NCI-H1694 treated with DMSO at 0.1 percent for 48 hours (cell line): ENCODE measurements at regions not wholly inside any gene's neighbourhood (a gene's known extent, or its start where the extent isn't known, plus 50 kb on each side); places are given as distances from the start of the nearest gene placed in this dataset.

Experiments used
- DNase-seq: peaks from one replicate; lab custom pipeline; 2025; lab: John Stamatoyannopoulos, UW

DNA sequence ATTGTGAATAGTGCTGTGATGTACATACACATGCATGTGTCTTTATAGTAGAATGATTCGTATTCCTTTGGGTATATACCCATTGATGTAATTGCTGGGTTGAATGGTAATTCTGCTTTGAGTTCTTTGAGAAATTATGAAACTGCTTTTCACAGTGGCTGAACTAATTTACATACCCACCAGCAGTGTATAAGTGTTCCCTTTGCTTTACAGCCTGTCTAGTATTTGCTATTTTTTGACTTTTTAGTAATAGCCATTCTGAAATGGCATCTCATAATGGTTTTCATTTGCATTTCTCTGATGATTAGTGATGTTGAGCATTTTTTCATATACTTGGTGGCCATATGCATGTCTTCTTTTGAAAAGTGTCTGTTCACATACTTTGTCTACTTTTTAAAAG lies 54.5 kb upstream of the FAM78B start:
- DNase-seq: no peak

DNA sequence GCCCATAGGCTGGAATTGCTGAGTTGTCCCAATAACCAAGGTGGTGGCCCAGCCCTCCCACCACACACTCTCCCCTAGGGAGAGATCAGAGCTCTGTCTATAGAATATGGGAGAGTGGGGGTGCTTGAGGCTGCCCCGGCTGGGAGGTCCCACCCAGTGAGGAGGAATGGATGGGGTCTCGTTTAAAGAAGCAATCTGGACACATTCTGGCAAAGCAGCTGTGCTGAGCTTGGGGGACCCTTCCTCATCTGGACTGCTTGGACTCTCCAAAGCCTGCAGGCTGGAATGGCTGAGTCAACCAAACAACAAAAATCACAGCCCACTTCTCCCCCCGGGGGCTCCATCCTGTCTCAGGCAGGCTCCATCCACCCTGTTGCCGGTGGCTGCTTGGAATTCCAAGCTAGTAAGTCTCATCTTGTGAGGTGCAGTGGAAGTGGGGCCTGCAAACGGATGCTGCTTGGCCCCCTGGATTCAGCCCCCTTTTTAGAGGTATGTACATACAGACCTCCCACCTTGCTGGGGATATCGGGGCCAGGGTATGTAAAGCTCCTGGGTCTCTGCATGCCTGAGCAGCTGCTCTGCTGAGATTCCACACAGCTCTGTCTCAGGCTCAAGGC lies 67.1 kb upstream of the FAM78B start:
- no peak for DNase-seq

DNA sequence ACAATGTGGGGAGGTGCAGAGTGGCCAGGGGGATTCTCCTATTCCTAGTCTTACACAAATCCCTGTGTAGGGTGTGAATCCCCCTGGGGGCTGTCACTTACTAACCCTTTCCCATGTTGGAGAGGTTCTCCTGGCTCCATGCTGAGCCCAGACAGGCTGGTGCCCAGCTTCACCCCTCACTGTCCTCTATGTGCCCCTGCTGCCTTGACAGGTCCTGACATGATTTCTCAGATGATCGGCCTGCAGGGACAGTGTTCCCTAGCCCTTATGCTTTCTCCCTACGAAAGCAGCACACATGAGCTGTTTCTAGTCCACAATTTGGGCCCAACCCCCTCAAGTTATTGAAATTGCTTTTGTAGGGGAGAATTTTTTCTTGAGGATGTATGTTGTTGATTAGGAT lies 68.9 kb upstream of the FAM78B start:
- DNase-seq: no peak

DNA sequence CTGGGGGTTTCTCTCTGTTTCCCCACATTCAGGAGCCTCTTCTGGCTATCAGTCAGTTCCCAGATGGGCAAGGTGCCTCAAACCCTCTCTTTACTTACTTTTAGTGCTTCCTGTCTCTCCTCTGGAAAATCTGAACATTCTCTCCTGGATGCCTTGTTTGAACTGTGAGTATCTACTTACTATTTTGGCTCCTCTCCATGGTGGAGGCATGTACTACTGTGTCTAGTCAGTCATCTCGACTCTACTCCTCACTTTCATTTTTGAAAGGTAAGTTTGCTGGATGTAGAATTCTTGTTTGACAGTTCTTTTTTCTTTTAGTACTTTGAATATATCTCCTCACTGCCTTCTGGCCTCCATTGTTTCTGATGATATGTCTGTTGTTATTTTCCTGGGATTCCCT lies 70.9 kb upstream of the FAM78B start:
- no peak for DNase-seq

DNA sequence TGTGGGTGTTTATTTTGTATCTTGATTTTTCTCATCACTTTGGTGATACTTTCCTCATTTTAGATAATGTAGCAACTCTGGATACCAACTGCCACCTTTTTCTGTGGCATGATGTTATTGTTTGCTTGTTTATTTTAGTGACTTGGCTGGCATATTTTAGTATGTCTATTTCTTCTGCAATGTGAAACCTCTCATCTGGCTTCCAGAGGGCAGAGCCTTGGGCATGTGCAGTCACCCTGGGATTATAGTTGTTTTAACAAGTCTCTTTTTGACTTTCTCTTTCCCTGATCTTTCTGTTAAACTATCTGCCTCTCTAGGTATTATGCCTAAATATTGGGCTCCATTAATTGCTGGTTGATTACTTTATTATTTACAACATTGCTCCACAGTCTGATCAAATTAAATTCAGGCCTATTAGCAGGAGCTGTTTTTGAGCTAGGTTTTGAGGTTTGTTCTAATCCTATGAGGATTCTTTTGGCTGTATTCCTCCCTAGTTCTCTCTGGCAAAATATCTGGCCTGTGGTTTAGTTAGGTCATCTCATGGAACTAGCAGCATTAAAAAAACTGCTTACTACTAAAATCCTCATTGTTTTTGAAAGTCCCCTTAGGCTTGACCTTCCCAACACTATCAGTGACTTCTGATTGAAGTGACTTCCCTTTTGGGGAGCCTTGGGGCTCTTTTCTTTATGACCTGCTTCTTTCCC lies 86.4 kb upstream of the FAM78B start:
- DNase-seq: no peak

DNA sequence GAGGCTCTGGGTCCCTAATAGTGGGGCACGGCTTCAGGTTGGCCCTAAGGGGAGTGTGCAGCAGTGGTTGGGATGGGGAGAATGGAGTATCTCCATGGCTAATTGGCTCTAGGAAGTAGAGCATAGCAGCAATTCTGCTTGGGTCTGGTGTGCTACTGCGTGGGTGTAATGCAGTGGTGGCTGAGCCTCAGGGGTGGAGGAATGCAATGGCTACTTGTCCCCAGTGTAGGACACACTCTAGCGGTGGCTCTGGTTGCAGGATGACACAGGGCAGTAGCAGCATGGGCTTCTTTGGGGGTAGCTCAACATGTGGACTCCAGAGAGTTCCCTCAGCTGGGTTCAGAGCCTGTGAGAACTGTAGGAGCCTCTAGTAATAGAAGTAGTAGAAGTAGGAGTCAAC lies 91.2 kb upstream of the FAM78B start:
- no peak for DNase-seq

DNA sequence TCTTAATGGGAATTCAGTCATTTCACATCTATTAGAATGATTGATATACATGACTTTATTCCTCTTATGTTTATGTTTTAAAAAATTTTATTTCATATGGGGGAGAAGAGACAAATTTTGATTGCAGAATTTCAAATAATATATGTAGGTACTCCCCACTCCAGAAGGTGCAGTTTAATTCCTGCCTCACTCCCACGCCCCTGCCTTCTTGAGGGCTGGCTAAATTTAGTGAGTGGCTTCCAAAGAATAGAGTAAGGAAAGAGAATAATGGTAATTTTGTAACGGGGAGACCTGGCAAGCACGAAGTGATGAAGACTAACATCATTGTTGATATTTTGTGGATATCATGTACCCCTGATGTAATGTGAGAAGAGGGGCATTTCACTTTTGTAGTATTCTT lies 94.7 kb upstream of the FAM78B start:
- no peak for DNase-seq

DNA sequence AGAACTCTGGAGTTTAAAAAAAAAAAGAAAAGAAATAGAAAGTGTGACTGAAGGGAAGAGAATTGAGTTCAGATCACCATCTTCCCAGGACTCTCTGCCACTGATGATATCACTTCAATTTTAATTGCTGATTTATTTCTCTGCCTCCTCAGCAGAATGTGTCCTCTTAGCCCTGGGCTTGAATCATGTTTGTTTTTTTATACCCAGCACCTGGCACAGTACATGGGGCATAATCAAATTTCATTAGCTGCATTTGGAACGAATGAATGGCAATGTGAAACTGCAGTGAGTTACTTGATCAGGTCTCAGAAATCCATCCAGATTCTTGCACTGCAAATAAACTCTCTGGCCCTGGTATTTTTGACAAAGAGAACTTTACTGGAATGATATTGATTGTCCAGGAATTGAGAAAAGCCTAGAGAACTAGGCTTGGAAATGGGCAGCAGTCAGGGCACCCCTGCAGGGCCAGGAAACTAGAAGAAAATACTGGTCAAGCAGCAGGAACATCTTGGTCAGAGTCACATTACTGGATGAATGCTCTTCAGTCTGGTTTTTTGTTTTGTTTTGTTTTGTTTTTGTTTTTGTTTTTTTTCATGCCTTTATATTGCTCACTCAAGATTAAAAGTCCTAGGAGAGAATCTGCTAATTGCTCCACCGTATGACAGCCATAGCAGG lies 103.8 kb upstream of the FAM78B start:
- DNase-seq: no peak

DNA sequence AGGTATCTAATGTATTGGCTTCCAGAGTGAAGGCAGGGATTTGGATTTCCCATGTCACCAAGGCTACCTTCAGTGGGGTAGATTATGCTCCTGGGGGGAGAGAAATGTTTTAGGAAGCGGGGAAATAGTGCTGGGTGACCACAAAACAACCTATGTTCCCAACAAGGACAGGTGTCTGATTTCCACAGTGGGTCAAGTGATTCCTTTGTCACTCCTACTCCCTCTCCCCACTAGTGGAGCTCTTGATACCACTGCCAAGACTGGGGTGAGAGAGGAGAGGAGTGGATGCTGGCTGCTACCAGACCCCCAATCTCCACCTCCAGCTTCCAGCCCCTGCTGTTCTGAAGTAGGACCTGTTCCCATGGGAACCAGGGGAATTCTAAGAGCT lies 104.3 kb upstream of the FAM78B start:
- no peak for DNase-seq

DNA sequence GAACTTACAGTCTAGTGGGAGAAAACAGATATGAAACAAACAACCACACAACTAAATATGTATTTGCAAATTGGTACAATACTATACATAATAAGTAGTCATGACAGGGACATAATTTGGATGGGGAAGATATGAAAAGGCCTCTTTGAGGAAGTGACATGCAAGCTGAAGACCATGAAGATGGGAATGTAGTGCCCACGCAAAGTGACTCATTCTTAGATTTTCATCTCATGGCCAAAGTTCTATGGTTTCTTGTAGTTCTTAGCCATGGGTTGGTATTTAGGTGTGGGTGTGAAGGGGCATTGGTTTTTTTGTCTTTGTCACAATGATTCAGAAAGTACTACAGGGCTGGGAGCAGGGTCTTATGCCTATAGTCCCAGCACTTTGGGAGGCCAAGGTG lies 105.4 kb upstream of the FAM78B start:
- no peak for DNase-seq

DNA sequence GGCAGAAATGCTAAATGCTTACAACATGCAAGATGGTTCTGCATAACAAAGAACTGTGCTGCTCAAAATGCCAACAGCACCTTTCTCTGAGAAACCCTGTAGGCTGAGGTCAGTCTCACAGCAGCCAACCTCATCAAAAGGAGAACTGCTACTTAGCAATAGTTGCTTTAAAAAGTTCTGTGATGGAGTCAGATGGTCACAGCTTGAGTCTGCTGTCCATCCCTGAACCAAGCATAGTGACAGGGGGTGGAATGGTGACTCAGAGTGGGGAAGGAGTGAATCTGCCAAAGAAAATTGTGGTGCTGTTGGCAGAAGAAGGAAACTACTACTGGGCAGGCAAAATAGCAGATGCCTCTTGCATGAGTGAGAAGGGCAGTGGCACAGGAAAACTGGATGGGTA lies 106.0 kb upstream of the FAM78B start:
- no peak for DNase-seq

DNA sequence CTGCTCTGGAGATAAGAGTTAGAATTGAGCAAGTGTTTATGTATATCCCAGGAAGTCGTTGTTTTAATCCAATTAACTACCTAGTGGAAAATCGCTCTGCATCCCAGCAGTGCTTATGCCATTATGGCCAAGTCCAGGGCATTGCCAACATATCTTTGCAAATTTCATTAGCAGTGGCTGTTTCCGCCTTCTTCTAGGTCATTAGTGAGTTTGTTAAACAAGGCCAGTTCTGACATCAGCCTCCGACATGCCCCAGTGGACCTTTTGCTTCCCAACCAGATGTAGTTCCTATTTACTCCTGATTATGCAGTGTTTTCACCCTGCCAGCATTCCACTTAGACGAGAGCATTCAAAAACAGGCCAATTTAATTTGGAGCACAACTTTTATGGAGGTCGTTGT lies 106.8 kb upstream of the FAM78B start:
- DNase-seq: peak; percentile 24

DNA sequence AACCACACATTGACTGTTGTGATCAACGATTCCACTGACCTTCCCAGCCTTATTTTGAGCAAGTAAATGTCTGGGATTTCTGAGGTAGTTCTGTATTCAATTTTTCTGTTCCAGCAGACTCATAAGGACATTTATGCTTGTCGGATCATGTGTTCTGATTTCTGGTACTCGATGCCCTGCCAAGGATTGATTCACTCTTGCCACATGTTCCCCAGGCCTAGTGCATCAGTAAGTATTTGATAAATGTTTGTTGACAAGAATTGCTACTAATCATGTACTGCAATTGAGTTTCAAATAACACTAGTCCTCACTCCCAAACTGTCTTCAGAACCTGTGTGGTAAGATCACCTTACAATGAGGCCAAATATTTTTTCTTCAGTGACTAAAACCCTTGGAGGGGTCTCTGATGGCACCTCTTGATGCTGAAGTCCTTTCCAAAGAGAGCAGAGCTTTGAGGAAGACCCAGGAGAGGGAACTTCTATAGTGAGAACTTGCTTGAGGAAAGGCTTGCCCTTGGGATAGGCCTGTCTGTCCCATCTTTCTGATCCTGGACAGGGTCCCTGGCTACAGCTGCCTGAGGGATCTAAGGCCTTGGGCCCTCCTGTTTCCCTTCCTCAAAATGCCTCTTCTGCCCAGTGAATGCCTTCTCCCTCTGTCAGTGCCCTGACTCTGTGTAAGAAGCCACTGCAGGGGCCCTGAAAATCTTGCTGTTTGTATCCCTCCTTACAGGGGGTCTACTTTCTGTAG lies 115.8 kb upstream of the FAM78B start:
- no peak for DNase-seq

DNA sequence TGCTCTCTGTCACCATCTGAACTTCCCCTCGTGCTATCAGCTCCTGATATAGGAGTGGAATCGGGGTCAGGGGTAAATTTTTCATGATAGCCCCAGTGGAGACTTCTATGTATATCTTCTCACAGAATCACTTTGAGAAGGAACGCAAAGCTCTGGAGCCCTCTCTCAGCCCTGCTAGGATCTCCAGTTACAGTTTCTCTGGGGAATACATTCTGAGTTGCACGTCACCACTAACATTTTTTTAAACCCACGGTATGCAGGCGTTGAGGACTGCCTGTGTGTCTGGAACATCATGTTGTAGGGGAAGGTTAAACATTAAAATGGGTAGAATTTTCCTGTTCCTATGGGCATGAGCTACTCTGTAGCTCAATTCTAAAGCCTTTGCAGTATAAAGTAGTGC lies 116.4 kb upstream of the FAM78B start:
- DNase-seq: no peak

DNA sequence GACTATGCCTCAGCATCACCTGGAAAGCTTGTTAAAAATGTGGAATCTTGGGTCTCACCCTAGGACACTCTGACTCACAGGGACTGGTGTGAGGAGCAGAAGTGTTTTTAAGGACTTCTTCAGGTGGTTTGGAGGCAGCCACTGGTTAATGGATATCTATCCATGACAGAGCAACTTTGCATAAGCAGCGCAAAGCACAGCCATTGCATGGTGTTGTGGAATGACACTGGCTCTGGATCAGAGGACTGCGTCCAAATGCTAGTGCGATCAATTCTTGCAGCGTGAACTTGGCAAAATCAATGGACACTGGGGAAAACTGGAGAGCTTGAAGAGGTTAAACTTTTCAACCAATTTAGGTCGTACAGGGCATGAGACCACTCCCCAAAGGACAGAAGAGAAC lies 116.8 kb upstream of the FAM78B start:
- DNase-seq: no peak

DNA sequence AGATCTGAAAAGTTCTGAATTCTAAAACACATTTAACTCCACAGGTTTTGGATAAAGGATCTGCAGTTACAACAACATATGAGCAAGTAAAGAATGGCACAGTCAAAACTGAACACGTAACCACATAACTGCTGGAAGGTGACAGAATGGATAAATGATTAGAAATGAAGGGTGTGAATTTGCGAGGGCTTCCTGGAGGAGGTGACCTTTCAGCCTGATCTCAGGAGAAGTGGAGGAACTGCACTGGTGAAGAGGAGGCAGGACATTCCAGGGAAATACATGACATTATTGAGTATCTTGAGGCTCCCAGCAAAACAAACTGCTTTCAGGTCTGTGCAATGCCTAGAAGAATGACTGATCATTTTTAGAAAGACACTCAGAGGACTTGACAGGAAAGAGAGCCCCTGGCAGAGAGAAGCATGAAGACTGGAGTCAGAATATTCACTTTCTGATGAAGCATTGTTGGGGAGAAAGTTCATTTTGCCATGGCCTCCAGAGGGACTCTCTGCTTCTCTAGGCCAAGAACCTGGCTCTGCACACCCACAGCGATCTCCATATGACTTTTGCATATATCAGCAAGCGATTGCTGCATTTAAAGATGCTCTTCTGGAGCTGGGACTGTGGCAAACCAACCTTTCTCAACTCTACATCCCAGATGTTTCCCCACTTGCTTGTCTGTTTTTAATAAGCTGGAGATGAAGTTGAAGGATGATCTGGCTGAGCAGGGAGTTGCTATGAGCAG lies 122.7 kb upstream of the FAM78B start:
- DNase-seq: no peak

DNA sequence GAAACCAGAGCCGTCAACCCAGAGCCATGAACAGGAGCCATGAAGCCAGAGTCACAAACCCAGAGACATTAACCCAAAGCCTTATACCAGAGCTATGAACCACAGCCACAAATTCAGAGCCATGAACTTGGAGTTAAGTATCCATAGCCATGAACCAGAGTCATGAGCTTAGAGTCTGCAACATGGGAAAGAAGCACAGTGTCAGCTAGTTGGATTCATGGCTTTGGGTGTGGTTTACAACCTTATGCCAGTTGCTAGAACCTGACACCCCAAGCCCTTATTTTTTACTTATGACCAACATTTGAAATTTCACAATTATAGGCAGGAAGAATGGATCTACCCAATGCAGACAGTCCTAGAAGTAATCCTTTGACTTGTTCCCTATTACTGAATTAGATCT lies 128.9 kb upstream of the FAM78B start:
- DNase-seq: no peak

DNA sequence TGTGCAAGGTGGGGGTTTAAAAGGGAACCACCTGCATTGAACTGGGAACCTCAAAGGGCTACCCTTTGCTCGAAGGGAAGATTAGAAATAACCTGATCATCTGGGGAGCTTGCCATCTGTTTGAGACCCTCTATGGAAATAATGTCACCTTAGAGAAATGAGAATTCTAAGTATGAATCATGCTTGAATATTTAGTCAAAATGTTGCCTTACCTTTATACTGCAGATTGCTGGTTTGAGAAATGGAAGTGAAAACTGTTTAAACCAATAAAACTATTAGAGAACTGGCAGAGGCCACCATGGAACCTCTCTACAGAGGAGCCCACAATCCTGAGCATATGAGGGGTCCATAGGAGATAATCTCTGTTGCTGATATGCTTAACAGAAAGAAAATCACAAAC lies 131.2 kb upstream of the FAM78B start:
- no peak for DNase-seq

DNA sequence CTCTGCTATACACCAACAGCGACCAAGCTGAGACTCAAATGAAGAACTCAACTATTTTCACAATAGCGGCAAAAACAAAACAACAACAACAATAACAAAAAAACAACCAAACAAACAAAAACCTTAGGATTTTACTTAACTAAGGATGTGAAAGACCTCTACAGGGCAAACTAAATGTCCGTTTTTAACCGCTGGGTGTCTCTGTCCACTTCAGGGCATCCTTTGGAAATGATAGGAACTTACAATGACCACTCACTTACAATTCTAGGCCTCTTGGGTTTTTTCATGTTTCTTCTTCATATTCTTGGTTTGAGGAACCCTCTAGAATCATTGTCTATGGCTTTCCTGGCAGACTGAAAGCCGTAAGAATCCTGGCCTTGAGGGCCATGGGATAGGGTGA lies 134.0 kb upstream of the FAM78B start:
- DNase-seq: no peak

DNA sequence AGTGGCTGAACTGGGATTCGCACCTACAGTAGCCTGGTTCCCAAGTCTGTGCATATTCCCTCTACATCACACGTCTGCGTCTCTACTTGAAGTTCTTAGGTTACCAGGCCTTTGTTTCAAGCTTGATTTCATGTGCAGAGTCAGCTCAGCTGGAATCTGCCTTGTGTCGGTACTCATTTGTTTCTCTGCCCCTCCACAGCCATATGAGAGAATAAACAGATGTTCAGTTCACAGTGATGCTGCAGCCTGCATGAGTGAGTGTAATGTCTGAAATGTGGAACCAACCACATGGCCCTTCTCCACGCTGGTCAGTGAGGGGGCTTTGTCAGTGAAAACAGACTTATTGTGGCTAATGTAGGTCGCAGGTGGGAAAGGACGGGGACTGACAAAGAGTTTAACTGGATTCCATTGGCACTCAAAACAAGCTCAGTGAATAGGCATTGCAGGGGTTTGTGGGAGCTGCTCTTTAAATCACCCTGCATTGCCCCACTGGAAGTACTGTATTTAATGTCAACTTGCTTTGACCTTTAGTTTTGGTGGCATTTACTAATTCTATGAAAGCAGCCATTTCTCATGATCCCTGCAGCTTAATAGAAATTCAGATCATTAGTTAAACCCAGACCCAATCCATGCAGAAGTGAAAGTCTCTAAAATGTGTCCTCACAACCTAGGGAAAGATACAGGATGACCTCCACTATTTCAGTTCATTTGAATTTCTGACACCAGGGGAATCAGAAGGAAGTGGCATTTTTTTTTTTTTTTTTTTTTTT lies 136.4 kb upstream of the FAM78B start:
- DNase-seq: peak; percentile 55

DNA sequence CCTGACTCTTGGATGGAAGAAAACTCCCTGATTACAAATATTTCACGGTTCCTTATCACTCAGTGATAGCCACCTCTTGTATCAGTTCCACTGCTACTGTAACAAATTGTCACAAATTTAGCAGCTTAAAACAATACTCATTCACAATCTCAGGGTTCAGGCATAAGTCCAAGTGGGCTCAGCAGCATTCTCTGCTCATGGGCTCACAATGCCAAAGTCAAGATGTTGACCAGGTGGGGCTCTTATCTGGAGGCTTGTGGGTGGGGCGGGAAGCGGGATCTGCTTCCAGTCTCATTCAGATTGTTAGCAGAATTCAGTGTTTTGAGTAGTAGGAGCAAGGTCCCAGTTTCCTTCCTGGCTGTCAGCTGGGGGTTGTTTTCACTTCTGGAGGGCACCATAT lies 137.3 kb upstream of the FAM78B start:
- DNase-seq: no peak

DNA sequence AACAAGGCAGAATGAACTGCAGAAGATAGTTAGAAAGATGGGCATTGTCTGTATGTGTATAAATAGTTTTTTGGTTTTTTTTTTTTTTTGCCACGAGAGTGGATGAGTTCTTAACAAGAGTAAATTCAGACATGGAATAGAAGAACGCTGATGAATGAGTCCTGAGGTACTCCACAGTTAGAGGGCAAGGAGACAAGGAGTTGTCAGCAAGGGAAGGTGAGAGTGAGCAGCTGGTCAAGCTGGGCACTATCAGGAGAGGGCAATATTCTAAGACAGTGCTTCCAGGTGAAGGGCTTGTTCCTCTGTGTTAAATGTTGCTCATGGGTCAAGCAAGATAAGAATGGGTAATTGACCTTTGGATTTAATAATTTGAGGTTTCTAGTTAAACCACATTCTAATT lies 138.6 kb upstream of the FAM78B start:
- no peak for DNase-seq
